Fibroblast of mammary gland (primary cell): ENCODE measurements at regions not wholly inside any gene's neighbourhood (a gene's known extent, or its start where the extent isn't known, plus 50 kb on each side); places are given as distances from the start of the nearest gene placed in this dataset.

Source experiments
- DNase-seq: peaks from one replicate; pipeline ENCODE4 v3.0.0-alpha.2; 2010; ENCODE audit warnings: low read depth
- H3K4me3 ChIP-seq: 2 replicates; pipeline ENCODE4 v1.5.1; 2011; ENCODE audit warnings: low read depth, mild to moderate bottlenecking, low read length, moderate library complexity; ENCODE audit not compliant: control insufficient read depth
- CTCF ChIP-seq: conservative IDR thresholded peaks from 2 replicates; pipeline ENCODE4 v1.5.1; 2011; ENCODE audit warnings: low read depth, low read length, inconsistent platforms; ENCODE audit not compliant: control insufficient read depth, insufficient read depth

DNA sequence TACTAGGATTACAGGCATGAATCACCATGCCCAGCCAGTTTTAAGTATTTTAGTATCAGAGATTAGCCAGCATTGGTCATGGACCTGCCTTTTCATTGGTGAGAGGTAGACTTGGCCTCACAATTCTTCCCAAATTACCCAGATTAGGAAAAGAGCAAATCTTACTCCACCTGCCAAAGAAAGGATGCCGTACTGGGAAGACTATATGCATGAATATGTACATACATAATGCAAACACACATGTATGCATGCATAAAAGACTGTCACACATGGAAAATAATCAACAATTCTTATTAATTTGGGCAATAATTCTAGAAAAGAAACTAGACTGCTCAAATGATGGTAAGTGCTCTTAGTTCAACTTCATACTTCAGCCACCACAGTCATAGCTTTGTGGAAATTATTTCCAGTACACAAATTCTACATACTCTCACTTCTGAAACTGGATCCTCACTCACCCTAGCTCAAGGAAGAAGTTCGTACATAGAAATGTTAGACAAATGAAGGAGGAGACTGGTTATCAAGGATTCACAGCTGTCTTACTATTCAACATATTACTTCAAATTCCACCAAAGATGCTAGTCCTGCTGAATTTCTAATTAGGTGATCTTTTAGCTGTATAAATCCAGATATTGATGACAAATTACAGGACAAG lies 73.7 kb downstream of the MINAR2 start:
- H3K4me3 ChIP-seq = no peak overlapping the region
- no peak for DNase-seq
- no peak for TF ChIP-seq CTCF

DNA sequence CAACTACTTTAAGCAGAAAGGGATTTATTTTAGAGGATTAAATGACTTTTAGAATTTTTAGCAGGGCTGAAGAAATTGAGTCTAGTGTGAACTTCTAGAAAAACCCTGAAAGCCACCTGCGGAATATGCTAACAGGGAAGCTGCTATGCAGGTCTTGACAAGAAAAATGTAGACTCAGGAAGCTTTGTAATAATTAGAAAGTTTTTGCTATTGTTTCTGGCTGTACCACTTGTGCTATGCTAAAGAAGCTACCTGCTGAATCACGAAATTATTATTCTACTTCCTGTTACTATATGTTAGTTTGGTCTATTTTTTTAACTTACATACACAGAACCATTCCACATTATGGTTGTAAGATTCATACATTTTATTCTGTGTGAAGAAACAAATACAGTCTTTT lies 74.0 kb upstream of the CHSY3 start:
- TF ChIP-seq CTCF = no peak
- no peak overlapping the region for H3K4me3 ChIP-seq
- DNase-seq = no peak

GRCh38 chr5:129836321-129836720 lies 67.9 kb upstream of the CHSY3 start:
- H3K4me3 ChIP-seq = no peak overlapping the region
- no peak for TF ChIP-seq CTCF
- DNase-seq = no peak

- TF ChIP-seq CTCF = no peak
- no peak overlapping the region for H3K4me3 ChIP-seq
- no peak for DNase-seq
Measured at GRCh38 chr5:129844764-129845163, 59.5 kb upstream of the CHSY3 start.

DNA sequence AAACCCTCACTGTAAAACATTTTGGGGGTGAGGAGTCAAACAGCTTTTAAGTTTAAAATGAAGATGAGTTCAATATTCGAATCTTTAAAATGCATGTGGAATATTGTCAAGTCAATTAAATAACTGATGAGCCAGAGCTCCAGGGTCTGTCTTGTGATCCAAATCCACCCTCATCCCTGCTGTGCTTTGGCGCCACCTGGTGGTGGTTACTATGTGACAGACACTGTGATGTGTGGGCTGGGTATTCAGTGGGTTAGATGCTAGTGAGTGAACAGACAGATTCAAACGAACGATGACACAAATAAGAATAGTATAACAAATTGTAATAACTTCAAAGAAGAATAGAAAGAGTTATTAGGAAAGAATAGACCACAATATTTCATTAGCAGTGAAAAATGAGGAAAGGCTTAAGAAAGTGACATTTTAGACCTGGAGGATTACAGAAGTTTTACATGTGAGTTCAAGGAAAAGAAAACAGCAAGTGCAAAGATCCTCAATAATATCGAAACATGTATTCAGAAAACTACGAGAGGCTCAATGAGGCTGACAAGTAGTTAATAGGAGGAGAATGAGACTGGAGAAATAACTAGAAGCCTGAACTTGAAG lies 51.4 kb upstream of the CHSY3 start:
- no peak overlapping the region for H3K4me3 ChIP-seq
- peak; percentile 99 for TF ChIP-seq CTCF
- DNase-seq = peak; percentile 73

- no peak for TF ChIP-seq CTCF
- H3K4me3 ChIP-seq = no peak overlapping the region
- DNase-seq = no peak
Measured at GRCh38 chr5:129853588-129853987, 50.7 kb upstream of the CHSY3 start.
